Suprapubic skin (tissue), 4 donors: ENCODE measurements at regions not wholly inside any gene's neighbourhood (a gene's known extent, or its start where the extent isn't known, plus 50 kb on each side); places are given as distances from the start of the nearest gene placed in this dataset.

Experiments used
- CTCF ChIP-seq, 2 donors: fragments of 200-600 bp in 1 of 2; fragments of 450-650 bp in 1 of 2; sonication (generic) in 1 of 2; IDR thresholded peaks; one replicate each; pipeline ENCODE4 v1.5.1; 2016 to 2019; ENCODE audit warnings: antibody characterized with exemption in 2 of 2, mild to moderate bottlenecking in 1 of 2, moderate library complexity in 1 of 2
- POLR2A ChIP-seq, 2 donors: fragments of 450-650 bp; IDR thresholded peaks; one replicate each; pipeline ENCODE4 v1.6.1; 2017; ENCODE audit warnings: antibody characterized with exemption in 2 of 2, mild to moderate bottlenecking in 2 of 2, moderate library complexity in 2 of 2
- POLR2AphosphoS5 ChIP-seq, 3 donors: sonication (generic); formaldehyde crosslinking; IDR thresholded peaks; one replicate each; pipeline ENCODE4 v1.6.1; 2017; ENCODE audit warnings: antibody characterized with exemption in 3 of 3

GRCh38 chr3:188066141-188066540, 87.8 kb upstream of the LPP start:
- TF ChIP-seq CTCF (IDR thresholded peaks at IDR 0.05), result no peak
- TF ChIP-seq POLR2A (IDR thresholded peaks at IDR 0.05), result no peak
- TF ChIP-seq POLR2AphosphoS5 (IDR thresholded peaks at IDR 0.05), result no peak
